ENCODE measurements at regions not wholly inside any gene's neighbourhood (a gene's known extent, or its start where the extent isn't known, plus 50 kb on each side); places are given as distances from the start of the nearest gene placed in this dataset.

DNA sequence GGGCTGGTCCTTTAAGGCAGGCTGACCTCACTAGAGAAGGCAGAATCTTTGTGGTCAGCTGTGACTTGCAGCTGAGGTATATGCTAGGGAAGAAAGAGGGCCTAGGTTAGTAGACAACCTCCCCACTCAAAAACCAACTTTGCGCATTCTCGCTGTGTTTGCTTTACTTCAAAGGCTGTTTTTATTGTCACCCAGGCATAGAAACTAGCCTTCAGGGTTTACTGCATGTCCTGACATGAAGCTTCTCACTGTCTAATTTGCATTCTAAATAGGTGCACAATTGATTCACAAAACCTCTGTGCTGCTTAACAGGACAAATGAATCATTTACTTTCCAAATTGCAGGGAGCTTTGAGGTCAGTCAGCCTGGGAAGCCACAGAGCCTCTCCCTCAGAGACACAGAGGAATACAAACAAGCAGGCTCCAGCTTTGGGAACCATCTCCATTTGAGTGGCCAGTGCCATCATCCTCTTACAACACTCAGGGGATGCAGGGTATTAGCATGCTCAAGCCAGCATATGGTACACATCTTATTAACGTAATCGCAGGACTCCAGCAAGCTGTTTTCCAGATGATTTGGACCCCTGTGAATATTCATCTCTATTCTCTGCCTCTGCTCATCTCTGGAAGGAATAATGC, 596.4 kb upstream of the GHITM start:
- FAIRE-seq (no peak), DNase-seq (ENCODE audit: low read depth, low spot score) (no peak)
- Histone ChIP-seq H3K4me3 (ENCODE audit: control insufficient read depth in 2 of 3, extremely low read depth in 1 of 3, insufficient read depth in 2 of 3, low read depth in 1 of 3, low read length in 3 of 3) (no peak overlapping the region), H3K4me2 (ENCODE audit: control insufficient read depth, extremely low read depth, insufficient read depth, low read depth, low read length) (no peak overlapping the region), H4K20me1 (ENCODE audit: control insufficient read depth, extremely low read depth, insufficient read depth, low read length) (no peaks in the 10 kb centered on the region), H3K9ac (ENCODE audit: control insufficient read depth, extremely low read depth, insufficient read depth, low read length) (no peak overlapping the region), H3K36me3 (ENCODE audit: control insufficient read depth in 2 of 2, extremely low read depth in 1 of 2, insufficient read depth in 2 of 2, low read length in 2 of 2) (no peaks in the 10 kb centered on the region), H2AFZ (ENCODE audit: control insufficient read depth, low read length) (no peak overlapping the region), H3K4me1 (ENCODE audit: control insufficient read depth, extremely low read depth, insufficient read depth, low read length) (no peaks in the 10 kb centered on the region), H3K27ac (ENCODE audit: control insufficient read depth, insufficient read depth, low read length) (no peak overlapping the region), H3K79me2 (ENCODE audit: control insufficient read depth, insufficient read depth, low read length) (no peaks in the 10 kb centered on the region), H3K9me3 (ENCODE audit: control insufficient read depth, low read depth, low read length) (no peaks in the 10 kb centered on the region), H3K27me3 (ENCODE audit: control insufficient read depth, extremely low read depth, insufficient read depth, low read length) (no peaks in the 10 kb centered on the region), H3K9me1 (ENCODE audit: control insufficient read depth, extremely low read depth, insufficient read depth, low read length) (no peaks in the 10 kb centered on the region)
- dilution Hi-C loops (cut with MboI; ENCODE audit: extremely low pct_ligation_motif_present, low sequenced_read_pairs) = no loop called here
- TF ChIP-seq CTCF (optimal IDR thresholded peaks at IDR 0.05 in 1 of 3, IDR thresholded peaks at IDR 0.05 in 1 of 3, conservative IDR thresholded peaks at IDR 0.05 in 1 of 3; ENCODE audit: extremely low read depth in 1 of 3, insufficient read depth in 2 of 3, low read length in 3 of 3) = no peak
- TF ChIP-seq EZH2 (IDR thresholded peaks at IDR 0.05; ENCODE audit: low read length) = no peak

- Histone ChIP-seq H3K27ac (ENCODE audit: control insufficient read depth, insufficient read depth, low read length) (no peak overlapping the region), H4K20me1 (ENCODE audit: control insufficient read depth, extremely low read depth, insufficient read depth, low read length) (no peaks in the 10 kb centered on the region), H3K4me2 (ENCODE audit: control insufficient read depth, extremely low read depth, insufficient read depth, low read depth, low read length) (no peak overlapping the region), H3K9me1 (ENCODE audit: control insufficient read depth, extremely low read depth, insufficient read depth, low read length) (no peaks in the 10 kb centered on the region), H3K4me3 (ENCODE audit: control insufficient read depth in 2 of 3, extremely low read depth in 1 of 3, insufficient read depth in 2 of 3, low read depth in 1 of 3, low read length in 3 of 3) (no peak overlapping the region), H3K9me3 (ENCODE audit: control insufficient read depth, low read depth, low read length) (no peaks in the 10 kb centered on the region), H3K4me1 (ENCODE audit: control insufficient read depth, extremely low read depth, insufficient read depth, low read length) (no peaks in the 10 kb centered on the region), H3K36me3 (ENCODE audit: control insufficient read depth in 2 of 2, extremely low read depth in 1 of 2, insufficient read depth in 2 of 2, low read length in 2 of 2) (no peaks in the 10 kb centered on the region), H3K27me3 (ENCODE audit: control insufficient read depth, extremely low read depth, insufficient read depth, low read length) (no peaks in the 10 kb centered on the region), H3K79me2 (ENCODE audit: control insufficient read depth, insufficient read depth, low read length) (no peaks in the 10 kb centered on the region), H2AFZ (ENCODE audit: control insufficient read depth, low read length) (no peak overlapping the region), H3K9ac (ENCODE audit: control insufficient read depth, extremely low read depth, insufficient read depth, low read length) (no peak overlapping the region)
- DNase-seq (ENCODE audit: low read depth, low spot score) (no peak), FAIRE-seq (no peak)
- TF ChIP-seq EZH2 (IDR thresholded peaks at IDR 0.05; ENCODE audit: low read length) (no peak), CTCF (optimal IDR thresholded peaks at IDR 0.05 in 1 of 3, IDR thresholded peaks at IDR 0.05 in 1 of 3, conservative IDR thresholded peaks at IDR 0.05 in 1 of 3; ENCODE audit: extremely low read depth in 1 of 3, insufficient read depth in 2 of 3, low read length in 3 of 3) (no peak)
- dilution Hi-C loops (cut with MboI; ENCODE audit: extremely low pct_ligation_motif_present, low sequenced_read_pairs) = no loop called here
Observed at GRCh38 chr10:83543691-83544462, 595.4 kb upstream of the GHITM start.

All from keratinocyte (primary cell).